ENCODE measurements at regions not wholly inside any gene's neighbourhood (a gene's known extent, or its start where the extent isn't known, plus 50 kb on each side); places are given as distances from the start of the nearest gene placed in this dataset.

- TF ChIP-seq NFE2L1 (CRISPR knock-in tag; IDR thresholded peaks at IDR 0.05; ENCODE audit: borderline replicate concordance): no peak
- TF ChIP-seq PITX1 (CRISPR knock-in tag; IDR thresholded peaks at IDR 0.05): no peak
- no peak for TF ChIP-seq HNF1B (CRISPR knock-in tag; IDR thresholded peaks at IDR 0.05)
- TF ChIP-seq ZNF382 (CRISPR knock-in tag; IDR thresholded peaks at IDR 0.05; ENCODE audit: borderline replicate concordance): no peak
- TF ChIP-seq IRF2 (CRISPR knock-in tag; IDR thresholded peaks at IDR 0.05): 0 out of 2 replicates have a peak, but pooled peaks have one; percentile 1
Measured at GRCh38 chr6:43914272-43915147, 144.5 kb downstream of the VEGFA start (continued).

GRCh38 chr6:43913375-43914271 is 143.6 kb downstream of the VEGFA start:
- Histone ChIP-seq H3K4me1 (ENCODE audit: insufficient read depth, low read length) (peaks cover 100% of the 10 kb centered on the region), H3K27me3 (ENCODE audit: control insufficient read depth in 1 of 2, insufficient read depth in 2 of 2, low read length in 2 of 2) (no peaks in the 10 kb centered on the region), H4K20me1 (ENCODE audit: insufficient read depth, low read length) (no peaks in the 10 kb centered on the region), H2AFZ (ENCODE audit: low read length) (no peak overlapping the region), H3K9me3 (ENCODE audit: low read length) (no peaks in the 10 kb centered on the region), H3K4me2 (ENCODE audit: low read depth, low read length) (peak overlapping the region; percentile 72), H3K9ac (ENCODE audit: insufficient read depth, low read depth, low read length) (peak overlapping the region; percentile 50), H3K27ac (ENCODE audit: extremely low read length, insufficient read depth, low read length) (peak overlapping the region; percentile 85), H3K79me2 (ENCODE audit: insufficient read depth, low read length) (no peaks in the 10 kb centered on the region), H3K4me3 (replicated peaks in 1 of 3; ENCODE audit: insufficient read depth in 1 of 3, low read depth in 2 of 3, low read length in 3 of 3) (peak overlapping the region in 1 of 3 experiments; percentile 51; a peak in 1 of 6 replicates), H3K36me3 (replicated peaks in 1 of 2; ENCODE audit: control insufficient read depth in 1 of 2, insufficient read depth in 2 of 2, low read length in 2 of 2) (no peaks in the 10 kb centered on the region)
- POLR2A ChIA-PET: interaction anchor here (0.9 to 6.8 kb wide), 7 partner anchors 12 to 278 kb away, joined by 3 to 133 read pairs (median 6); partner anchors contain the start of genes MAD2L1BP and VEGFA
- 63% methylated on average over 2 of the region's 4 CpGs for WGBS (ENCODE audit: low lambda C conversion rate)
- FAIRE-seq (no peak), DNase-seq (ENCODE audit: low spot score) (no peak), ATAC-seq (no peak)
- intact Hi-C loops (cut with micrococcal nuclease; ENCODE audit: unreplicated experiment): loop anchor here (2.0 to 5.0 kb wide), 2 partner anchors 13 to 39 kb away; no protein-coding TSS in a partner anchor
- in situ Hi-C loops (cut with HindIII; ENCODE audit: extremely low pct_ligation_motif_present, low pct_unique_long_range_greater_than_20kb): no loop called here
- BruUV-seq (replicated peaks): no TSS peak
- CTCF ChIA-PET (ENCODE audit: low intra/inter-chr PET ratio, low total read pairs): no interaction called here
- TF ChIP-seq ZSCAN25 (CRISPR knock-in tag; IDR thresholded peaks at IDR 0.05) (no peak), ZNF782 (CRISPR knock-in tag; IDR thresholded peaks at IDR 0.05; ENCODE audit: borderline replicate concordance) (peak; percentile 63), ZFP82 (CRISPR knock-in tag; IDR thresholded peaks at IDR 0.05; ENCODE audit: borderline replicate concordance) (0 out of 2 replicates have a peak, but pooled peaks have one; percentile 22), MIXL1 (CRISPR knock-in tag; IDR thresholded peaks at IDR 0.05) (0 out of 2 replicates have a peak, but pooled peaks have one; percentile 6), CCDC6 (CRISPR knock-in tag; IDR thresholded peaks at IDR 0.05) (peak; percentile 71), TBX2 (CRISPR knock-in tag; IDR thresholded peaks at IDR 0.05; ENCODE audit: borderline replicate concordance) (0 out of 2 replicates have a peak, but pooled peaks have one; percentile 10), ZNF709 (CRISPR knock-in tag; IDR thresholded peaks at IDR 0.05) (no peak), MEIS1 (CRISPR knock-in tag; IDR thresholded peaks at IDR 0.05; ENCODE audit: borderline replicate concordance) (0 out of 2 replicates have a peak, but pooled peaks have one; percentile 1), AGO2 (optimal IDR thresholded peaks at IDR 0.05; ENCODE audit: low read depth, low read length) (peak; percentile 5), FOXA3 (CRISPR knock-in tag; IDR thresholded peaks at IDR 0.05) (0 out of 2 replicates have a peak, but pooled peaks have one; percentile 14)
- TF ChIP-seq, protein P1, sequence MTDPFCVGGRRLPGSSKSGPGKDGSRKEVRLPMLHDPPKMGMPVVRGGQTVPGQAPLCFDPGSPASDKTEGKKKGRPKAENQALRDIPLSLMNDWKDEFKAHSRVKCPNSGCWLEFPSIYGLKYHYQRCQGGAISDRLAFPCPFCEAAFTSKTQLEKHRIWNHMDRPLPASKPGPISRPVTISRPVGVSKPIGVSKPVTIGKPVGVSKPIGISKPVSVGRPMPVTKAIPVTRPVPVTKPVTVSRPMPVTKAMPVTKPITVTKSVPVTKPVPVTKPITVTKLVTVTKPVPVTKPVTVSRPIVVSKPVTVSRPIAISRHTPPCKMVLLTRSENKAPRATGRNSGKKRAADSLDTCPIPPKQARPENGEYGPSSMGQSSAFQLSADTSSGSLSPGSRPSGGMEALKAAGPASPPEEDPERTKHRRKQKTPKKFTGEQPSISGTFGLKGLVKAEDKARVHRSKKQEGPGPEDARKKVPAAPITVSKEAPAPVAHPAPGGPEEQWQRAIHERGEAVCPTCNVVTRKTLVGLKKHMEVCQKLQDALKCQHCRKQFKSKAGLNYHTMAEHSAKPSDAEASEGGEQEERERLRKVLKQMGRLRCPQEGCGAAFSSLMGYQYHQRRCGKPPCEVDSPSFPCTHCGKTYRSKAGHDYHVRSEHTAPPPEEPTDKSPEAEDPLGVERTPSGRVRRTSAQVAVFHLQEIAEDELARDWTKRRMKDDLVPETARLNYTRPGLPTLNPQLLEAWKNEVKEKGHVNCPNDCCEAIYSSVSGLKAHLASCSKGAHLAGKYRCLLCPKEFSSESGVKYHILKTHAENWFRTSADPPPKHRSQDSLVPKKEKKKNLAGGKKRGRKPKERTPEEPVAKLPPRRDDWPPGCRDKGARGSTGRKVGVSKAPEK (CRISPR knock-in tag; IDR thresholded peaks at IDR 0.05; ENCODE audit: borderline replicate concordance): 0 out of 2 replicates have a peak, but pooled peaks have one; percentile 55
